ENCODE measurements at regions not wholly inside any gene's neighbourhood (a gene's known extent, or its start where the extent isn't known, plus 50 kb on each side); places are given as distances from the start of the nearest gene placed in this dataset.

DNA sequence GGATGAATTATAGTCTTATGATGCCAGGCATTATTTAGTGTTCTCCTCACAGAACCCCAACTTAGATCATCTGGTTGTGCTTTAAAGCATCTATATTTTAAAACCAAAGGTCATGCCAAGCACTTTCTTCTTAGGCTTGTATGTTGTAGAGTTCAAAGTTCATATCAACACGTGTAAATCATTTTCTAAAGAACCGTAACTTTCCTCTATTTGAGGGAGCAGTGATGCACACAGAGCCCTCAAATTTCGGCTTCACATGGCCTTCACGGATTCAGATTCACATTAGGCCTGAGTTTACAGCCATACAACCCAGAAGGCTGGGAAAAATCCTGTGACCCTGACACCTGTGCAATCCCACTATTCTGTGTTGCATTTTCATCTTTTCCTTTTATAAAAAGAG is 52.1 kb upstream of the SEC16B start:
- BruUV-seq (replicated peaks), result no TSS peak
- Histone ChIP-seq H3K9ac (ENCODE audit: low read length) (no peak overlapping the region), H3K27me3 (ENCODE audit: insufficient read depth, low read length) (no peaks in the 10 kb centered on the region), H2AFZ (ENCODE audit: low read depth, low read length, poor library complexity, severe bottlenecking) (no peak overlapping the region), H3K36me3 (ENCODE audit: control insufficient read depth in 1 of 2, insufficient read depth in 2 of 2, low read length in 2 of 2) (no peaks in the 10 kb centered on the region), H3K27ac (ENCODE audit: low read depth, low read length) (no peak overlapping the region), H3K9me2 (ENCODE audit: insufficient read depth) (no peaks in the 10 kb centered on the region), H3K9me3 (ENCODE audit: control insufficient read depth in 1 of 2, insufficient read depth in 1 of 2, low read depth in 1 of 2, low read length in 2 of 2) (0 out of 4 replicates have a peak, but pooled peaks cover 0 to 4% of the 10 kb centered on the region in 2 experiments), H3K4me2 (ENCODE audit: low read length) (no peak overlapping the region), H3K4me3 (replicated peaks in 1 of 2; ENCODE audit: low read depth in 1 of 2, low read length in 2 of 2) (no peak overlapping the region), H3K79me2 (ENCODE audit: insufficient read depth, low read length) (no peaks in the 10 kb centered on the region), H3K4me1 (ENCODE audit: control insufficient read depth in 1 of 2, insufficient read depth in 2 of 2, low read length in 2 of 2) (no peaks in the 10 kb centered on the region), H4K20me1 (ENCODE audit: insufficient read depth) (no peaks in the 10 kb centered on the region)
- no peak for ATAC-seq
- CTCF ChIA-PET, result no interaction called here
- intact Hi-C loops (cut with micrococcal nuclease), result no loop called here
- RAD21 ChIA-PET (ENCODE audit: low non-redundant PET in 1 of 2, low total read pairs in 2 of 2, uncharacterized antibody in 2 of 2, unreplicated experiment in 2 of 2), result no interaction called here
- TF ChIP-seq CEBPB (IDR thresholded peaks at IDR 0.05; ENCODE audit: low read depth) (no peak), SRF (IDR thresholded peaks at IDR 0.05; ENCODE audit: low read depth) (no peak), ELF1 (IDR thresholded peaks at IDR 0.05; ENCODE audit: borderline replicate concordance, low read depth) (no peak), CBX3 (IDR thresholded peaks at IDR 0.05; ENCODE audit: low read depth) (no peak), ZBTB33 (IDR thresholded peaks at IDR 0.05; ENCODE audit: extremely low read depth, insufficient replicate concordance, low read length) (no peak), JUND (IDR thresholded peaks at IDR 0.05) (no peak), EGR1 (IDR thresholded peaks at IDR 0.05; ENCODE audit: low read depth) (no peak), CTCF (IDR thresholded peaks at IDR 0.05 in 2 of 3, conservative IDR thresholded peaks at IDR 0.05 in 1 of 3; ENCODE audit: borderline replicate concordance in 1 of 3, insufficient read depth in 1 of 3, low read depth in 2 of 3, low read length in 2 of 3) (no peak), YY1 (IDR thresholded peaks at IDR 0.05; ENCODE audit: extremely low read depth, insufficient replicate concordance, low read depth, low read length) (no peak), ZNF274 (IDR thresholded peaks at IDR 0.05; ENCODE audit: low read depth, low read length) (no peak), EZH2 (IDR thresholded peaks at IDR 0.05) (no peak), ATF3 (IDR thresholded peaks at IDR 0.05) (no peak), EZH2phosphoT487 (IDR thresholded peaks at IDR 0.05; ENCODE audit: borderline replicate concordance) (no peak), SIN3A (IDR thresholded peaks at IDR 0.05; ENCODE audit: low read depth) (no peak), TCF7L2 (IDR thresholded peaks at IDR 0.05; ENCODE audit: borderline replicate concordance, extremely low read depth, insufficient read depth, insufficient read length) (no peak)
- TF ChIP-seq, protein P1, sequence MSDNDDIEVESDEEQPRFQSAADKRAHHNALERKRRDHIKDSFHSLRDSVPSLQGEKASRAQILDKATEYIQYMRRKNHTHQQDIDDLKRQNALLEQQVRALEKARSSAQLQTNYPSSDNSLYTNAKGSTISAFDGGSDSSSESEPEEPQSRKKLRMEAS (IDR thresholded peaks at IDR 0.05), result no peak
- DNase-seq (ENCODE audit: low read depth, low spot score), result no peak
- POLR2A ChIA-PET, result no interaction called here
